ENCODE measurements at regions not wholly inside any gene's neighbourhood (a gene's known extent, or its start where the extent isn't known, plus 50 kb on each side); places are given as distances from the start of the nearest gene placed in this dataset.

- no peak for TF ChIP-seq CTCF (CRISPR knock-in tag; IDR thresholded peaks at IDR 0.05)
- no peak for TF ChIP-seq SIN3A (IDR thresholded peaks at IDR 0.05; ENCODE audit: borderline replicate concordance, low read depth, low read length)
- TF ChIP-seq TAF1 (CRISPR knock-in tag; IDR thresholded peaks at IDR 0.05), result no peak
- no peak for TF ChIP-seq POLR2A (IDR thresholded peaks at IDR 0.05; ENCODE audit: insufficient read depth in 1 of 2, low read depth in 2 of 2, low read length in 2 of 2)
- no peak for TF ChIP-seq AKNA (CRISPR knock-in tag; IDR thresholded peaks at IDR 0.05; ENCODE audit: borderline replicate concordance)
- TF ChIP-seq DNMT1 (CRISPR knock-in tag; IDR thresholded peaks at IDR 0.05), result no peak
- TF ChIP-seq RAD51 (IDR thresholded peaks at IDR 0.05; ENCODE audit: borderline replicate concordance), result no peak
- TF ChIP-seq GABPA (IDR thresholded peaks at IDR 0.05; ENCODE audit: low read depth, low read length), result no peak
- no peak for TF ChIP-seq GABPA (CRISPR knock-in tag; IDR thresholded peaks at IDR 0.05; ENCODE audit: low read depth)
- no peak for TF ChIP-seq ZZZ3 (CRISPR knock-in tag; IDR thresholded peaks at IDR 0.05; ENCODE audit: borderline replicate concordance)
- no peak for TF ChIP-seq HOXA9 (CRISPR knock-in tag; IDR thresholded peaks at IDR 0.05; ENCODE audit: borderline replicate concordance)
Observed at GRCh38 chr2:226185616-226186211, 613.9 kb downstream of the IRS1 start.
